ENCODE measurements at regions not wholly inside any gene's neighbourhood (a gene's known extent, or its start where the extent isn't known, plus 50 kb on each side); places are given as distances from the start of the nearest gene placed in this dataset.

GRCh38 chr1:166470441-166470840, 303.6 kb upstream of the FAM78B start:
- H3K4me3 ChIP-seq (ENCODE audit: low read depth, low read length) = no peak overlapping the region
- no peak for TF ChIP-seq CTCF (IDR thresholded peaks at IDR 0.05; ENCODE audit: low read depth, low read length)
- no peaks in the 10 kb centered on the region; the same call in 1 of the 2 replicates for H3K9me3 ChIP-seq (ENCODE audit: control insufficient read depth, insufficient read depth, low read length)
- ChIA-PET POLR2A (no interaction called here), CTCF (interaction anchor here (2.0 kb wide), 1 partner anchor 9 kb away, joined by 7 read pairs; no protein-coding TSS in a partner anchor)
- DNase-seq (ENCODE audit: low read depth, low spot score) = no peak
- H3K27me3 ChIP-seq (ENCODE audit: control insufficient read depth, insufficient read depth, low read length) = no peaks in the 10 kb centered on the region
- no peak overlapping the region for H3K27ac ChIP-seq (ENCODE audit: low read depth, low read length)

DNA sequence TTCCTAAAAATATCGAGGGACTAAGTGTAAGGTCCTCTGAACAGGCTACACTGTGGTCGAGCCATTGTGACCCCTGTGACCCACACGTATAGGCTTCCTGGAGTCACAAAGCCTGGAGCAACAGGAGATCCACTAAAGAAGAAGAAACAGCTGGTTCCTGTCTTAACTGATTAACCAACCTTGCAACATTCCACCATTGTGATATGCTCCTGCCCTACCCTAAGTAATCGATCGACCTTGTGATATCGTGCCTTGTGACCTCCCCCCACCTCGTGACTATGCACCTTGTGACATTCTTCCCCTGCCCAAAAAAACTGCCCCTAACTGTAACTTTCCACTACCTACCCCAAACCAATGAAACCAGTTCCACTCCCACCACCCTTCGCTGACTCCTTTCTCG, 304.6 kb upstream of the FAM78B start:
- Histone ChIP-seq H3K9me3 (ENCODE audit: control insufficient read depth, insufficient read depth, low read length) (no peaks in the 10 kb centered on the region; the same call in 1 of the 2 replicates), H3K27me3 (ENCODE audit: control insufficient read depth, insufficient read depth, low read length) (no peaks in the 10 kb centered on the region), H3K27ac (ENCODE audit: low read depth, low read length) (no peak overlapping the region), H3K4me3 (ENCODE audit: low read depth, low read length) (no peak overlapping the region)
- CTCF ChIA-PET = interaction anchor here (0.7 kb wide), 1 partner anchor 543 kb away, joined by 3 read pairs; no protein-coding TSS in a partner anchor
- no peak for TF ChIP-seq CTCF (IDR thresholded peaks at IDR 0.05; ENCODE audit: low read depth, low read length)
- POLR2A ChIA-PET = no interaction called here
- no peak for DNase-seq (ENCODE audit: low read depth, low spot score)

DNA sequence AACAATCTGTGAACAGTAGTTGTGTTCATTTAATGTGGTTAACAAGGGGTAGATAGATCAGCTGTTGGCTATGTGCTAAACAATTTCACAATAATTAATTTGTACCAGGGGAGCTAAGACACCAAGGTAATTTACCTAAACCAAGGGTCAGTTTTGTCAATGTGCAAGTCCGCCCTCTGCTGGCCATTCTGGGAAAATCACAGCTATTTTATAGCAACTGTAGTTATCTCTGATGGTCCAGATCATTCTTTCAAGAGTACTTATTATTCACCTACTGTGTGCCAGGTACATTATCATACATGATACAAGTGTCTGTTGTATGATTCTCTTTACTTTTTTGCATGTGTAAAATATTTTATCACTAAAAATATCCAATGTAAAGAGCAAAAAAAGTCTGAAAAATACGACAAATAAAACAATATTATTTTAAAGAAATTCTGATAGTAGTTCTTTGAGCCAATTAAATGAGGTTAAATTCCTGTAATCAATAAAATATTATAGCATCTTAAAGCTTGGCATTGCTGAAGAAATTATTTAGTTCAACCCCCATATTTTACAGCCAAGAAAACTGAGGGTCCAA, 312.3 kb upstream of the FAM78B start:
- peak; percentile 6 for DNase-seq (ENCODE audit: low read depth, low spot score)
- H3K9me3 ChIP-seq (ENCODE audit: control insufficient read depth, insufficient read depth, low read length) = no peaks in the 10 kb centered on the region
- no peaks in the 10 kb centered on the region for H3K27me3 ChIP-seq (ENCODE audit: control insufficient read depth, insufficient read depth, low read length)
- peak; percentile 75 for TF ChIP-seq CTCF (IDR thresholded peaks at IDR 0.05; ENCODE audit: low read depth, low read length)
- no peak overlapping the region for H3K4me3 ChIP-seq (ENCODE audit: low read depth, low read length)
- no peak overlapping the region for H3K27ac ChIP-seq (ENCODE audit: low read depth, low read length)
- POLR2A ChIA-PET = no interaction called here
- CTCF ChIA-PET = interaction anchor here (0.6 to 5.1 kb wide), 31 partner anchors 8 to 881 kb away, joined by 3 to 95 read pairs (median 5); no protein-coding TSS in a partner anchor

- TF ChIP-seq CTCF (IDR thresholded peaks at IDR 0.05; ENCODE audit: low read depth, low read length) = no peak
- no peaks in the 10 kb centered on the region for H3K27me3 ChIP-seq (ENCODE audit: control insufficient read depth, insufficient read depth, low read length)
- DNase-seq (ENCODE audit: low read depth, low spot score) = no peak
- POLR2A ChIA-PET = no interaction called here
- no peak overlapping the region for H3K4me3 ChIP-seq (ENCODE audit: low read depth, low read length)
- H3K9me3 ChIP-seq (ENCODE audit: control insufficient read depth, insufficient read depth, low read length) = no peaks in the 10 kb centered on the region
- H3K27ac ChIP-seq (ENCODE audit: low read depth, low read length) = no peak overlapping the region
- CTCF ChIA-PET = no interaction called here
Observed at GRCh38 chr1:166484471-166484870, 317.7 kb upstream of the FAM78B start.

- H3K9me3 ChIP-seq (ENCODE audit: control insufficient read depth, insufficient read depth, low read length) = 0 out of 2 replicates have a peak, but pooled peaks cover 2% of the 10 kb centered on the region
- H3K4me3 ChIP-seq (ENCODE audit: low read depth, low read length) = no peak overlapping the region
- DNase-seq (ENCODE audit: low read depth, low spot score) = no peak
- POLR2A ChIA-PET = no interaction called here
- H3K27ac ChIP-seq (ENCODE audit: low read depth, low read length) = no peak overlapping the region
- CTCF ChIA-PET = no interaction called here
- TF ChIP-seq CTCF (IDR thresholded peaks at IDR 0.05; ENCODE audit: low read depth, low read length) = no peak
- no peaks in the 10 kb centered on the region for H3K27me3 ChIP-seq (ENCODE audit: control insufficient read depth, insufficient read depth, low read length)
Observed at GRCh38 chr1:166484871-166485270, 318.1 kb upstream of the FAM78B start.

Measured in AG04450 (cell line).